ENCODE measurements at regions not wholly inside any gene's neighbourhood (a gene's known extent, or its start where the extent isn't known, plus 50 kb on each side); places are given as distances from the start of the nearest gene placed in this dataset.

GRCh38 chr1:230499496-230499895 lies 73.4 kb upstream of the PGBD5 start (continued):
- TF ChIP-seq FOXO1 (CRISPR knock-in tag; IDR thresholded peaks at IDR 0.05) (no peak), ZNF484 (CRISPR knock-in tag; IDR thresholded peaks at IDR 0.05; ENCODE audit: borderline replicate concordance, low read depth) (no peak), KDM5B (CRISPR knock-in tag; IDR thresholded peaks at IDR 0.05; ENCODE audit: borderline replicate concordance) (no peak), ZNF549 (CRISPR knock-in tag; IDR thresholded peaks at IDR 0.05) (no peak), ZNF260 (CRISPR knock-in tag; IDR thresholded peaks at IDR 0.05; ENCODE audit: borderline replicate concordance, low read depth) (no peak), DR1 (CRISPR knock-in tag; IDR thresholded peaks at IDR 0.05) (no peak), CSRNP1 (CRISPR knock-in tag; IDR thresholded peaks at IDR 0.05) (no peak), JDP2 (CRISPR knock-in tag; IDR thresholded peaks at IDR 0.05; ENCODE audit: borderline replicate concordance) (no peak), KLF16 (CRISPR knock-in tag; IDR thresholded peaks at IDR 0.05) (no peak), NBN (conservative IDR thresholded peaks at IDR 0.05) (no peak)

GRCh38 chr1:230498704-230499103 lies 72.6 kb upstream of the PGBD5 start:
- FAIRE-seq (no peak), ATAC-seq (no peak), DNase-seq (ENCODE audit: low spot score) (no peak)
- in situ Hi-C loops (cut with HindIII; ENCODE audit: extremely low pct_ligation_motif_present, low pct_unique_long_range_greater_than_20kb) (no loop called here), intact Hi-C loops (cut with micrococcal nuclease; ENCODE audit: unreplicated experiment) (no loop called here)
- Histone ChIP-seq H3K4me3 (replicated peaks in 1 of 3; ENCODE audit: insufficient read depth in 1 of 3, low read depth in 2 of 3, low read length in 3 of 3) (no peak overlapping the region), H3K27ac (ENCODE audit: extremely low read length, insufficient read depth, low read length) (no peak overlapping the region), H4K20me1 (ENCODE audit: insufficient read depth, low read length) (no peaks in the 10 kb centered on the region), H3K4me2 (ENCODE audit: low read depth, low read length) (no peak overlapping the region), H3K9ac (ENCODE audit: insufficient read depth, low read depth, low read length) (no peak overlapping the region), H2AFZ (ENCODE audit: low read length) (no peak overlapping the region), H3K79me2 (ENCODE audit: insufficient read depth, low read length) (no peaks in the 10 kb centered on the region), H3K27me3 (ENCODE audit: control insufficient read depth in 1 of 2, insufficient read depth in 2 of 2, low read length in 2 of 2) (peaks cover 0 to 19% of the 10 kb centered on the region in 2 experiments; a peak in 3 of 5 replicates), H3K9me3 (ENCODE audit: low read length) (no peaks in the 10 kb centered on the region), H3K4me1 (ENCODE audit: insufficient read depth, low read length) (no peaks in the 10 kb centered on the region), H3K36me3 (replicated peaks in 1 of 2; ENCODE audit: control insufficient read depth in 1 of 2, insufficient read depth in 2 of 2, low read length in 2 of 2) (no peaks in the 10 kb centered on the region)
- no TSS peak for BruUV-seq (replicated peaks)
- no peak for TF ChIP-seq NFYC (CRISPR knock-in tag; IDR thresholded peaks at IDR 0.05)
- no peak for TF ChIP-seq ZNF335 (CRISPR knock-in tag; IDR thresholded peaks at IDR 0.05)
- TF ChIP-seq TFDP2 (CRISPR knock-in tag; IDR thresholded peaks at IDR 0.05): no peak
- TF ChIP-seq REXO4 (CRISPR knock-in tag; IDR thresholded peaks at IDR 0.05; ENCODE audit: borderline replicate concordance): no peak
- CTCF ChIA-PET (ENCODE audit: low intra/inter-chr PET ratio, low total read pairs): no interaction called here
- POLR2A ChIA-PET: no interaction called here
- 0% methylated on average over 6 of the region's 6 CpGs for WGBS (ENCODE audit: low lambda C conversion rate)

Measured in HepG2 (cell line).